Activated T-helper 17 cell treated with anti-CD3 and anti-CD28 coated beads, Interleukin-2, amount 50 U/mL, for 72 hours (primary cell): ENCODE measurements at regions not wholly inside any gene's neighbourhood (a gene's known extent, or its start where the extent isn't known, plus 50 kb on each side); places are given as distances from the start of the nearest gene placed in this dataset.

Experiments
- ATAC-seq: fragments of 150-1000 bp; cut with Tn5 transposase; replicated peaks from 2 replicates; pipeline ENCODE4 v1.10.0; 2021; ENCODE audit warnings: mild to moderate bottlenecking, moderate library complexity
- H3K27ac Mint-ChIP-seq: one replicate; pipeline ENCODE4 v1.8.0; 2022; ENCODE audit warnings: mixed read lengths
- H3K27me3 Mint-ChIP-seq: one replicate; pipeline ENCODE4 v1.8.0; 2022; ENCODE audit warnings: mixed read lengths
- H3K36me3 Mint-ChIP-seq: one replicate; pipeline ENCODE4 v1.8.0; 2022; ENCODE audit warnings: low read depth, mild to moderate bottlenecking, mixed read lengths
- H3K4me1 Mint-ChIP-seq: one replicate; pipeline ENCODE4 v1.8.0; 2022; ENCODE audit warnings: mixed read lengths
- H3K4me3 Mint-ChIP-seq: one replicate; pipeline ENCODE4 v1.8.0; 2022; ENCODE audit warnings: mild to moderate bottlenecking, mixed read lengths
- H3K9me3 Mint-ChIP-seq: one replicate; pipeline ENCODE4 v1.8.0; 2022; ENCODE audit warnings: mixed read lengths

DNA sequence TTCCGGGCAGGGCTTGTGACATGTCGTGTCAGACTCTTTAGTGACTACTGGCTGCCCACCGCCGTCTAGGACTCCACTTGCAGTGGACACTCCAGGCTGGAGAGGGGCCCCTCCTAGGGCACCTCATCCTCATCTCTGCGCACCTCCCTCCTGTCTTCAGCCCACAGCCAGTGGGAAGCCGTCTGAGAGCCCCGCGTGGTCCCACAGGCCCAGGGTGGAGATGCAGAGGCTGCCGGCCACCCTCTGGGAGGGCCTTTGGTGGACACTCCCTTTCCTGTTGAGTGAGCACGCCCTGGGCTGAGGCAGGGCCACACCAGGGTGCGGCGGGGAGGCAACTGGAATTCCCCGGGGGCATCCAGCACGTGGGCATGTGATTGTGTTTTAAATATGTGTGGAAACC is 80.5 kb downstream of the IRX2 start:
- Mint-ChIP-seq H3K4me3 (no peak overlapping the region), H3K36me3 (no peaks in the 10 kb centered on the region)
- ATAC-seq, result no peak

GRCh38 chr5:2669913-2670312 is 81.6 kb downstream of the IRX2 start:
- Mint-ChIP-seq H3K27me3 (no peaks in the 10 kb centered on the region), H3K9me3 (no peaks in the 10 kb centered on the region), H3K4me1 (no peaks in the 10 kb centered on the region), H3K4me3 (no peak overlapping the region), H3K27ac (no peak overlapping the region), H3K36me3 (no peaks in the 10 kb centered on the region)
- ATAC-seq, result no peak

More for the DNA sequence above, 80.5 kb downstream of the IRX2 start:
- Mint-ChIP-seq H3K27me3 (no peaks in the 10 kb centered on the region), H3K9me3 (no peaks in the 10 kb centered on the region), H3K4me1 (no peaks in the 10 kb centered on the region), H3K27ac (no peak overlapping the region)

- no peaks in the 10 kb centered on the region for H3K9me3 Mint-ChIP-seq
- no peak for ATAC-seq
These were observed 82.2 kb downstream of the IRX2 start for GRCh38 chr5:2669259-2669658.

GRCh38 chr5:2666081-2666480 is 85.4 kb downstream of the IRX2 start:
- no peaks in the 10 kb centered on the region for H3K4me1 Mint-ChIP-seq
- no peaks in the 10 kb centered on the region for H3K9me3 Mint-ChIP-seq
- ATAC-seq, result no peak
- H3K4me3 Mint-ChIP-seq, result no peak overlapping the region
- H3K36me3 Mint-ChIP-seq, result no peaks in the 10 kb centered on the region
- no peak overlapping the region for H3K27ac Mint-ChIP-seq
- peaks cover 4% of the 10 kb centered on the region for H3K27me3 Mint-ChIP-seq

More at GRCh38 chr5:2669259-2669658, 82.2 kb downstream of the IRX2 start:
- Mint-ChIP-seq H3K4me3 (no peak overlapping the region), H3K27me3 (peaks cover 4% of the 10 kb centered on the region), H3K27ac (no peak overlapping the region), H3K4me1 (no peaks in the 10 kb centered on the region), H3K36me3 (no peaks in the 10 kb centered on the region)

DNA sequence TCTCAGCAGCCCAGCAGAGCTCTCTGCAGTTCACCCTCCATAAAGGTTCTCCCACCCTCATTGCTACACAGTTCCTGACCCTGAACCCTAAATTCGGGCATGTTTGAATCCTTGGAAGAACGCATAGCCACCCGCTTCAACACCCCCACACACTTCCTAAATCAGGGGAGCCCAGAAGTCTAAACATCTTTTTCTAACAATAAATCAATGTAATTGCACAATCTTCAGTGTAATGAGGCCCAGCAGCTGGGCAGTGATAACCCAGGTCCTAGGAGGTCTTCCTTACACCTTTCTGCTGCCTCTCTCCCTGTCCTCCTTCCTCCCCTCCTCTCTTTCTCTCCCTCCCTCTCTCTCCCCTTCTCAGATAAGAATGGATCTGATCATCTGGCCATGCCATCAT is 88.0 kb downstream of the IRX2 start:
- Mint-ChIP-seq H3K27me3 (peaks cover 4% of the 10 kb centered on the region), H3K4me1 (no peaks in the 10 kb centered on the region), H3K4me3 (no peak overlapping the region), H3K36me3 (no peaks in the 10 kb centered on the region), H3K27ac (no peak overlapping the region), H3K9me3 (no peaks in the 10 kb centered on the region)
- no peak for ATAC-seq

DNA sequence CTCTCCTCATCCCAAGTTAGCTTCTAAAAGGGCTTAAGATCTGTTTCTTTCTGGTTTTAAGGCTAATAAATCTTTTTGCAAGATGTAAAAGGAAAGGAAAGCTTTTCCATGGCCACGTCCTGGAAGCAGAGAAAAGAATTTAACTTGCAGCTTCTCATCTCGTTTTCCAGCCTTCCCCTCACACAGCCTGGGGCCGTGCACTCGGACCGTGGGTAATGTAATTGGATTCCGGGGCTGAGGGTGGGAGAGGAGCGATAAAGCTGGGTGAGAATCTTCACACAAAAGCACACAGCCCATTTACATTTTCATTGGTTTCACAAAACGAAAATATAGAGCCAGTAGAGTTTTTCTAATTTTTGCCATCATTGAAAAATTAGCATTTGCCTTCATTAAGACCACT is 91.2 kb downstream of the IRX2 start:
- H3K27me3 Mint-ChIP-seq, result peaks cover 4% of the 10 kb centered on the region
- H3K9me3 Mint-ChIP-seq, result no peaks in the 10 kb centered on the region
- no peak overlapping the region for H3K4me3 Mint-ChIP-seq
- ATAC-seq, result no peak
- H3K4me1 Mint-ChIP-seq, result no peaks in the 10 kb centered on the region
- H3K36me3 Mint-ChIP-seq, result no peaks in the 10 kb centered on the region
- H3K27ac Mint-ChIP-seq, result no peak overlapping the region

DNA sequence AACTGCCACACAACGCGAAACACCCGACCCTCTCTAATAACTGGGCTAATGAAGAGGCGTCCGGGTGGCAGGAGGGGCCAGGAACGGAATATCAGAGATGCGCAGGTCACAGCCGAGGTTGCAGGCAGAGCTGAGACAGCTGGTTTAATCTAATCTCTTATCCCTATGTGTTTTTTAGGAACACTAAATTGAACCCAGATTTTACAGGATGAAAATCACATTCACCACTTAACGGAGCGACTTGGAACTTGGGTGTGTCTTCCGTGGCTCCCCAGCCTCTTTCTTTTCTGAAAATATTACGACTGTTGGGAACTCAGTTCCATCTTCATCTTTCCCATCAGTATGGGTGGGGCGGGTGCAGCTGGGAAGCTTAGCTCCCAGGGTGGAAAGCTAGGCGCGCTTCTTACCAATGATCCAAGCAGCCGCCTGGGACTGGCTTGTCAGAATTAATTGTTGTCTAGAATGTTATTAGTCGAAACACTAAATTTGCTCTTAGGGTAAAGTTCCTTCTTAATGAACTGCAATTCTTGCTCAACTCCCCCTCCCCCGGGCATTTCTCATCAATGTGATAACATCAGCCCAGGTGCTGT is 92.5 kb downstream of the IRX2 start:
- Mint-ChIP-seq H3K27ac (no peak overlapping the region), H3K4me1 (no peaks in the 10 kb centered on the region)
- ATAC-seq, result no peak

DNA sequence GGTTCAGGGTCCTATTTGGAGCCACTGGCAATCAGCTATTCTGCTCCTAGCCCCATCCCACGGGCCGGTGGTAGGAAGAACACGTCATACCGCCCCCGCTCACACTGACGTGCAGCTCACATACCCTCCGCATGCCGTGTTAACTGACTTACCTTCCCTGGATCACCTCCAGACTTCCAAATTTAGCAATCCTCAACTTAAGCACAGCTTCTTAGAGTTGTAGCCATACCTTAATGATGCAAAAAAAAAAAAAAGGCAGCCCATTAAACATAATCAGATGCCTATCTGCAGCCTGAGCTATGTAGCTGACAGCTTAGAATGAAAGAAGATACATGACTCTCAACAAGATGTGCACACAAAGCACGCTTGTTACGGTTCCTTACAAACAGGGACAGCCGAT is 93.0 kb downstream of the IRX2 start:
- Mint-ChIP-seq H3K27me3 (peaks cover under 1% of the 10 kb centered on the region), H3K36me3 (no peaks in the 10 kb centered on the region), H3K27ac (no peak overlapping the region), H3K4me3 (no peak overlapping the region), H3K4me1 (no peaks in the 10 kb centered on the region), H3K9me3 (no peaks in the 10 kb centered on the region)
- no peak for ATAC-seq

More for the DNA sequence above, 92.5 kb downstream of the IRX2 start:
- H3K36me3 Mint-ChIP-seq, result no peaks in the 10 kb centered on the region
- H3K4me3 Mint-ChIP-seq, result no peak overlapping the region
- H3K9me3 Mint-ChIP-seq, result no peaks in the 10 kb centered on the region
- H3K27me3 Mint-ChIP-seq, result no peaks in the 10 kb centered on the region

GRCh38 chr5:2657151-2657550 is 94.3 kb downstream of the IRX2 start:
- Mint-ChIP-seq H3K4me3 (no peak overlapping the region), H3K4me1 (no peaks in the 10 kb centered on the region), H3K27ac (no peak overlapping the region), H3K27me3 (peaks cover 4% of the 10 kb centered on the region), H3K9me3 (no peaks in the 10 kb centered on the region), H3K36me3 (no peaks in the 10 kb centered on the region)
- no peak for ATAC-seq

DNA sequence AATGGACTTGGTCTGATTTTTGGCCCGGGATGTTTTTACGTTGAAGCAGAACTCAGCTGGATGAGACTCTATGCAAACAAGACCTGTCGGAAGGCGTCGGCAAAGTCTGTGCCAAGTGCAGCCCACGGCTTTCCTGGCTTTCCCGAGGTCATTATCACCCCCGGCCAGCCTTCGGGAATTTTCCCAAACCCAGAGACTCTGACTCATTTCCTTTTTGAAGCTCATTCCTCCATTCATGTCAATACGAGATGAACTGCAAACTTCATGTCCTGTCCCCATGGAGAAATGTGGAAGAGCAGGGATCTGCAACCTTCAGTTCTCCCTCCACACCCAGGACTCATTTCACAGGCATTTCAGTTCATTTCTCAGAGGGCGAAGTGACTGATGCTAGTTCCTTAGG is 95.3 kb downstream of the IRX2 start:
- no peaks in the 10 kb centered on the region for H3K9me3 Mint-ChIP-seq
- H3K36me3 Mint-ChIP-seq, result no peaks in the 10 kb centered on the region
- H3K4me1 Mint-ChIP-seq, result no peaks in the 10 kb centered on the region
- peaks cover 4% of the 10 kb centered on the region for H3K27me3 Mint-ChIP-seq
- H3K4me3 Mint-ChIP-seq, result no peak overlapping the region
- H3K27ac Mint-ChIP-seq, result no peak overlapping the region
- ATAC-seq, result no peak

DNA sequence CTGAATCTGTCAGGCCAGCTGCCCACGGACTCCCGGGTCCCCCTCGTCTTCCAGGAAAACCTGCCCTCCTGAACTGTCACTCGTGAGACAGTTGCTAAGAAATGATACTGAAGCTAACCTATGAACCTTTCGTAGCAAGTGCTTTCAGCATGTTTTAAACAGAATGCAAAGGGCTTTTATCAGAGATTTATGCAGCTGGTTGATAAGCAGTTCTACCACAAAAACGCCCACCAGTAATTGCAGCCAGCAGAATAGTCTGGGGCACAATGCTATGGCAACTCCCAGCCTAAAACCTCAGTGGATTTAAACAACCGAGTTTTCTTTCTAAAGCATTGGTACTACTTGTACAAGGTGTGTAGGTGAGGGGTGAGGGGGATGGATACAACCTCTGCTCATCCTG is 97.5 kb downstream of the IRX2 start:
- ATAC-seq, result no peak
- Mint-ChIP-seq H3K27ac (no peak overlapping the region), H3K4me1 (no peaks in the 10 kb centered on the region), H3K9me3 (no peaks in the 10 kb centered on the region), H3K4me3 (no peak overlapping the region), H3K27me3 (peaks cover 4% of the 10 kb centered on the region), H3K36me3 (no peaks in the 10 kb centered on the region)

- no peak for ATAC-seq
- no peak overlapping the region for H3K4me3 Mint-ChIP-seq
- H3K4me1 Mint-ChIP-seq, result no peaks in the 10 kb centered on the region
- no peaks in the 10 kb centered on the region for H3K36me3 Mint-ChIP-seq
- peaks cover 4% of the 10 kb centered on the region for H3K27me3 Mint-ChIP-seq
- no peak overlapping the region for H3K27ac Mint-ChIP-seq
- H3K9me3 Mint-ChIP-seq, result no peaks in the 10 kb centered on the region
These were observed 100.4 kb downstream of the IRX2 start for GRCh38 chr5:2651116-2651515.

GRCh38 chr5:2642684-2643345 is 108.7 kb downstream of the IRX2 start:
- Mint-ChIP-seq H3K4me1 (no peaks in the 10 kb centered on the region), H3K9me3 (no peaks in the 10 kb centered on the region), H3K27me3 (no peaks in the 10 kb centered on the region), H3K27ac (no peak overlapping the region), H3K36me3 (no peaks in the 10 kb centered on the region), H3K4me3 (no peak overlapping the region)
- ATAC-seq, result no peak

GRCh38 chr5:2640717-2641116 is 110.8 kb downstream of the IRX2 start:
- Mint-ChIP-seq H3K36me3 (no peaks in the 10 kb centered on the region), H3K9me3 (no peaks in the 10 kb centered on the region), H3K4me1 (no peaks in the 10 kb centered on the region), H3K27me3 (no peaks in the 10 kb centered on the region), H3K4me3 (no peak overlapping the region), H3K27ac (no peak overlapping the region)
- ATAC-seq, result no peak

- Mint-ChIP-seq H3K9me3 (no peaks in the 10 kb centered on the region), H3K4me1 (no peaks in the 10 kb centered on the region), H3K27ac (no peak overlapping the region), H3K4me3 (no peak overlapping the region), H3K27me3 (no peaks in the 10 kb centered on the region), H3K36me3 (no peaks in the 10 kb centered on the region)
- no peak for ATAC-seq
These were observed 112.1 kb downstream of the IRX2 start for GRCh38 chr5:2639425-2639824.
